ENCODE measurements at regions not wholly inside any gene's neighbourhood (a gene's known extent, or its start where the extent isn't known, plus 50 kb on each side); places are given as distances from the start of the nearest gene placed in this dataset.

DNA sequence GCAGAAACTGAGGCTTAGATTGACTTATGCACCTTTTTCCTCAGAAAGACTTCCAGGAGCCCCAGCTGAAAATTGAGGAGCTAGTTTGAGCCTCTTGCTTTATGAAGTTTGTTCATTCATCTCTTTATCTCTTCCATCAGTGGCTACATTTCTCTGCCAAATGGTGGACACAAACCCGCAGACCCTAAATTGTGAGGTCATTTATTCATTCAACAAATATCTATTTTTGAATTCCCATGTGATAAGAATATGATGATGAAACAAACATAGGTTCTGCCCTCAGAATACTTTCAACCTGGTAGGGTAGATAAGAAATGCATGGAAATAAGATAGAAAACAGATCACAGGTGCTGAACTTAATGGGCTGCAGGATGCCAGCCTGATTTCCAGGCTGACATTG lies 309.4 kb downstream of the TNS1 start:
- ChIA-PET CTCF (no interaction called here), SMC1A (ENCODE audit: uncharacterized antibody, unreplicated experiment) (no interaction called here), POLR2A (no interaction called here), RAD21 (ENCODE audit: unreplicated experiment) (no interaction called here)
- Histone ChIP-seq H3K79me2 (ENCODE audit: control insufficient read depth, insufficient read depth, low read length) (no peaks in the 10 kb centered on the region), H3K27me3 (replicated peaks in 1 of 2; ENCODE audit: control insufficient read depth in 2 of 2, insufficient read depth in 2 of 2, low read length in 1 of 2) (no peaks in the 10 kb centered on the region), H4K20me1 (ENCODE audit: control insufficient read depth, insufficient read depth) (no peaks in the 10 kb centered on the region), H3K27ac (ENCODE audit: control insufficient read depth, insufficient read depth) (no peak overlapping the region), H3K36me3 (ENCODE audit: control insufficient read depth in 2 of 2, insufficient read depth in 2 of 2, low read length in 1 of 2) (no peaks in the 10 kb centered on the region), H2AFZ (ENCODE audit: control insufficient read depth, low read depth, low read length) (no peak overlapping the region), H3K4me2 (ENCODE audit: control insufficient read depth, insufficient read depth) (no peak overlapping the region), H3K9ac (ENCODE audit: control insufficient read depth, insufficient read depth, low read length) (no peak overlapping the region), H3K4me1 (ENCODE audit: control insufficient read depth, insufficient read depth, low read length) (no peaks in the 10 kb centered on the region), H3K4me3 (no peak overlapping the region), H3K9me3 (replicated peaks; ENCODE audit: control insufficient read depth, insufficient read depth, low read length) (no peaks in the 10 kb centered on the region)
- TF ChIP-seq ZNF687 (IDR thresholded peaks at IDR 0.05), result no peak
- no peak for TF ChIP-seq RFX5 (IDR thresholded peaks at IDR 0.05; ENCODE audit: low read depth, low read length)
- no peak for TF ChIP-seq BCLAF1 (IDR thresholded peaks at IDR 0.05)
- no peak for TF ChIP-seq WRNIP1 (IDR thresholded peaks at IDR 0.05; ENCODE audit: borderline replicate concordance, low read depth, low read length)
- FAIRE-seq (no peak), DNase-seq (ENCODE audit: low read depth, low spot score) (no peak), ATAC-seq (no peak)
- intact Hi-C loops (cut with micrococcal nuclease; ENCODE audit: unreplicated experiment) (no loop called here), in situ Hi-C loops (cut with MboI) (no loop called here)
- WGBS (ENCODE audit: insufficient coverage, insufficient replicate concordance, low lambda C conversion rate, missing lambda C conversion rate), result 84% methylated on average over 1 of the region's 1 CpG
- no TSS peak for BruUV-seq (replicated peaks)

All from GM12878 (cell line).